GM21360 (cell line): ENCODE measurements at regions not wholly inside any gene's neighbourhood (a gene's known extent, or its start where the extent isn't known, plus 50 kb on each side); places are given as distances from the start of the nearest gene placed in this dataset.

Experiments
- ATAC-seq: cut with Tn5 transposase; IDR thresholded peaks from one replicate; pipeline ENCODE4 v1.9.1; 2021; ENCODE audit warnings: mild to moderate bottlenecking, moderate library complexity; ENCODE audit not compliant: unreplicated experiment

DNA sequence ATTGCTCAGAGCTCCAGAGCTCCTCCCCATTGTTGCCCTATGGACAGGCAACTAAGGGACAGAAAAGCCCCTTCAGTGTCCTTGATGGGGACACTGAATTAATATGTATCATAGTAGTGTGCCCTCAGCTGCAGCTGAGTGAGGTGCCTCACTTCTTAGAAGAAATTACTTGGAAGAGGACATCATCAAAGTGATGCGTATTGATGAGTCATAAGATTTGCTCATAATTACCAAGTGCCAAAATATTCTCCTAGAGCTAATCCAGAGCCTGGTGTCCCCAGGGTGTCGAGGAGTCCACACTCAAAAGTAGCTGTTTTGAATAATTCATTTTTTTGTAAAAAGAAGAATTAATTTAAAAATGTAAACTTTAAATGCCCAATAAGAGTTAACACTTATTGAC lies 200.7 kb upstream of the SEMA6D start:
- ATAC-seq: no peak

GRCh38 chr15:47516972-47517371 lies 200.3 kb upstream of the SEMA6D start:
- ATAC-seq: no peak

- no peak for ATAC-seq
Observed at GRCh38 chr15:47517737-47518136, 199.6 kb upstream of the SEMA6D start.

DNA sequence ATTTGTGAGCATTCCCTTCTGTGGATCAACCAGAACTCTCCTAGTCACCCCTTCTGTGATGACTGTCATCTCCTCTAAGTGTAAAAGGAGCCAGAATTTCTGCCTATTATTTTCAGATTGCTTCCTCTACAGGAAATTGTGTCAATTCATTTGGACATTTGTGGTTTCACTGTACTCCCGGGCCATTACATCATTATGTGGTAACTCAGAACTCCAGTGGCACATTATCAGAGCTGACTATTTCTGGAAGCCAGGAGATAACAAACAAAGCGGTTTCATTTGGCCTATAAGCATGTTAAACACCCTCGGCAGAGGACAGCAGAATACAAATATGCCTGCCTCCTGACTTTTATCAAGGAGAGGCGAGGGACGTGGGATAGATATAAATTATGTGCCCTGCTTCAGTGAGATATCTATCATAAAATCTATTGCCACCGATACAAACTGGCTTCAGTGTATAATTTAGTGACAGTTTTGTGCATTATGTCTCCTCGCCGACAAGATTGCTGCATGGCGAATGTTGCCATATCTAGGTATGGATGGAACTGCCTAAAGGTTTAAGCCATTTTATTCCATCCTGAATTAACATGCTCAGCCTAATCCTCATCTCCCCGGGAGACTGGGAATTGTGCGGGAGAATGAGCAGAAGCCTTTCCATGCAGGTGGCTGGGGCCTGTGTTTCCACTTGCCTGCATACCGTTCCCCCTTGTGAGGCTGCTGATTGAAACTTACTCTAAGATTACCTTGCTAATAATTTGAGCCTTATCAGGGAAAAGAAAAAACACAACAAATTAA lies 193.4 kb upstream of the SEMA6D start:
- ATAC-seq: no peak

GRCh38 chr15:47529241-47529640 lies 188.1 kb upstream of the SEMA6D start:
- ATAC-seq: no peak

DNA sequence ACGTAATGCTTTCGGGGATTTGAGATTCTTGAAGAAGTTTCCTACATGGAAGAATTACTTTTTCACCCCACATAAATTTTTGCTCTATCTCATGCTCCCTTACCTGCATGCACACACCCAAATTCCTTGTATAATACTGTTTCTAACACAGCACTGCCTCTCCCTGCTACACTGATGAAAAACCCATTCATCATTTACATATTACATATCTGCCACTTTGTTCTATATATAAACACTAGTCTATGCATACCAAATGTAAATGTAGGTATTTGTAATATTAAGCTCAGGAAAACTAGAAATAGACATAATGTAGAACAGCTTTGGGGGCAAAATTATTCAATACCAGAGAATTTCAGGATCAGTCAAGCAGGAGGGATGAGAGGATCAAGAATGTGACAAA lies 182.6 kb upstream of the SEMA6D start:
- no peak for ATAC-seq

DNA sequence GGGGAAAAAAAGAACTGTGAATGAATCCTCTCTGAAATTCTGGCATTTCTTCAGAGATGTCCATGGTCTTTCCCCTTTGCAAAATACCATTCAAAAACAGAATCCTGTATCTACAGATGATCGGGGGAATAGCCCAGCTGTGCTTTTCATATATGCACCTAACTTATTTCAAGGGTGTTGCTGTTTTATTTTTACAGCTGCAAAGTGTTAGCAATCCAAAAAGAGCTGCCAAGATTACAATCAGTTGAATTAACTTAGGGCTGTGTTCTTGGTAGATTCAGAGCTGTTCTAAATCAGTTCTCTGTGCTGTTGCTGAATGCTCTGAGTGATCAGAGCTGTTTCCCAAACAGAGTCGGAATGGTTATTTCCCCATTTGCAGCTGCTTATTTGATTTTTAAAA lies 175.7 kb upstream of the SEMA6D start:
- no peak for ATAC-seq

DNA sequence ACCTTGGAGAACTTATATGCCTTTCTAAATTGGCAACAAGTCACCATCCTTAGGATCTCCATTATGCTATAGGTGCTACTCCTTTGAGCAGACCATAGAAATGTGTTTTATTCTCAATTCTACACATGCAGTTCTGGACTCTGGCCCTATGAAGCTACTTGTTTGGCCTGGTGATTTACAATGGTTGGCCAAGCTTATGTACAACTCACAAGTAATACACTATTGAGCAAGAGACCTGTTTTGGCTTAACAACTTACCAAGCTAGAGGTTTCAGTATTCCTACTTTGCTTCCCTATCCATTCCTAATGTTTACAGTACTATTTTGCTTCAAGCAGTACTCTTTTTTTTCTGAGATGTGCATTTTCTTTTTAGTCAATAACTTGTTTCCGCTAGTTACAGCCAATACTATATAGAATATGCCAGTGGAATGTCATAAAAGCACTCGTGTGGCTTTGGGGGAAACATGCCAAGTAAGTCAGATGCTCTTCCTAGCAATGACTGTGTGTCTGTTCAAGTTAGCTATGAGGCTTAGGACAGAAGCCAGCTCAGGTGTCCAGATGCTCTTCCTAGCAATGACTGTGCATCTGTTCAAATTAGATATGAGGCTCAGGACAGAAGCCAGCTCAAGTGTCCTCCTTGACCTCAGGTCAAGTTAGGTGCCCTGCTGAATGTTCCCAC lies 174.9 kb upstream of the SEMA6D start:
- ATAC-seq: no peak

DNA sequence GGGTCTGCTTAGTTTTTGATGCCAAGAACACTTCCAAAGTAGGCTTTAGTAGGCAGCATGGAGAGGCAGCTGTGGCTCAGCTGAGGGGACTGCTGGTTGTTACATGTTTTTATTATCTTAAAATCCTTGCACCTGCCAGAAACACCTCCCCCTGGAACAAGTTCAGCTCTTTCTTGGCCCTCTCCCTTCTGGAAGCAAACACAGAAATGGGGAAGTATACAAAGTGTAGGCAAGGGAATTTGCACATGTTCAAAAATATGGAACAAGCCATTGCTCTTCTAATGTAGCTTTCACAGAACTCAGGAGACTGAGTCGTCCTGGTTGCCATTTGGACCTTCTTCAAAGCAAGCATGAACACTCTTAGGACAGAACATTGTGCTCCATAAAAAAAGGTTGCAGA lies 169.1 kb upstream of the SEMA6D start:
- ATAC-seq: no peak

DNA sequence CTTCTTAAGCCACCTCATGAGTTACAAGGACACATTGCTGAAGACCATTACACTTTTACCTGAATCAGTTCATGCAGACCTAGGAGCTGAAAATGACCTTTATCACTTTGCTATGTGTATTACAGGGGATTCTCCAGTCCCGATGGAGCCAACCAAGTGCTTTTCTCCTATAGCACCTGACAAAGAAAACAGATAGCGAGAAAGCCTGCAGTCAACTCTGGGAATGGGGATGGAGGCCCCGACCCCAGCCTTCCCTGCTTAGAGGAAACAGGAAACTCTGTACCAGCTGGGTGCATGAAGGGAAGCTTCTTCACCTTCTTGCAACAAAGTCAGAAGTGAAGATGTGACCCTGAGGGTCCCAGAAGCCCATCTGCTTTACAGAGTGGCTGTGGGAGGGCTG lies 168.3 kb upstream of the SEMA6D start:
- ATAC-seq: no peak

- ATAC-seq: no peak
Observed at GRCh38 chr15:47551079-47551478, 166.2 kb upstream of the SEMA6D start.

- ATAC-seq: no peak
Observed at GRCh38 chr15:47551546-47551945, 165.8 kb upstream of the SEMA6D start.

DNA sequence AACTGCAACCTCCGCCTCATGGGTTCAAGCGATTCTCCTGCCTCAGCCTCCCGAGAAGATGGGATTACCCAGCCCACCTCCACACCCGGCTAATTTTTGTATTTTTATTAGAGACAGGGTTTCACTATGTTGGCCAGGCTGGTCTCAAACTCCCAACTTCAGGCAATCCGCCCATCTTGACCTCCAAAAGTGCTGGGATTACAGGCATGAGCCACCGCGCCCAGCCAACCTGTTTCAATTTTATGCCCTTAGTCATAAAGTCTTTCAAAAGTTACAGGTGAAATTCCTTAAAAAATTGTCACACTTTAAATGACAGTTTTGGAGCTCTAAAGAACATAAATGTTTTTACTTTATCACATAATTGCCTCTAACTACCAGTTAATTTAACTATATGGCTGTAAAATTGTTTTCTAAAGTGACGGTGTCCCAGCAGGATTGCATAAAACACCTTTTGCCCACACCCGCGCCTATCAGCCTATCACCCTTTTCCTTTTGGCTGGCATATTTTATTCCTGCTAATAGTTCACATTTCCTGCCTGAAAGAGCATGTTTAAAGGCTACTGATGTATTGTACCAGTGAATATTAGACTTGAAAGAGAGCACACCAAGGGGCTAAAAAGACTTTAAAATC lies 164.2 kb upstream of the SEMA6D start:
- ATAC-seq: no peak

DNA sequence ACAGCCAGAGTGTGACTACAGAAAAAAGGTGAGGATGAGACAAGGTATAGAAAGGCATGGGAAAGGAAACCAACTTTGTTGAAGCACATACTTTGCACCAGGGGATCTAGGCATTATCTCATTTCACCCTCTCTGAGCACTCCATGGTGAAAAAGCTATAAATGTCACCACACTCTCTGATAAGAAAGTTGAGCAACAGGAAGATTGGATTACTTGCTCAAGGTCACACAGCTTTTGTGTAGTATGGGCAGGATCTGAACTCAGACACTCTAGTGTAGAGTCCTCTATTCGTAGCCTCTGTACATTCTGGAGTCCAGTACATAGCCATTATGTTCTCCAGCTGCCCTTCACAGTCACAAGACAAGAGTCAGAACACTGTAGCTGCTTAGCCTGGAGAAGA lies 163.4 kb upstream of the SEMA6D start:
- ATAC-seq: no peak

DNA sequence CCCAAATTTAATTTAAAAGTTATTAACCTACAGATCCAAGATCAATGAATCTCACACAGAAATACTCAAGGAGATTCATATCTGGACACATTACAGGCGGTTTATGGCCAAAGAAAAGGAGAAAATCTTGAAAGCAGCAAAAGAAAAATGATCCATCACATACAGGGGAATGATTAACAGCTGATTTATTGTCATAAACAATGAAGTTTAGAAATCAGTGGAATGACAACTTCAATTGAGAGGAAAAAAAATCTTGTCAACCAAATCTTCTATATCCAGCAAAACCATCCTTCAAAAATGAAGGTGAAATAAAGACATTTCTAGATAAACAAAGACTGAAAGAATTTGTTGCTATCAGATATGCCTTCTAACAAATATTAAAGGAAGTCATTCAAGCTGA lies 156.2 kb upstream of the SEMA6D start:
- no peak for ATAC-seq

DNA sequence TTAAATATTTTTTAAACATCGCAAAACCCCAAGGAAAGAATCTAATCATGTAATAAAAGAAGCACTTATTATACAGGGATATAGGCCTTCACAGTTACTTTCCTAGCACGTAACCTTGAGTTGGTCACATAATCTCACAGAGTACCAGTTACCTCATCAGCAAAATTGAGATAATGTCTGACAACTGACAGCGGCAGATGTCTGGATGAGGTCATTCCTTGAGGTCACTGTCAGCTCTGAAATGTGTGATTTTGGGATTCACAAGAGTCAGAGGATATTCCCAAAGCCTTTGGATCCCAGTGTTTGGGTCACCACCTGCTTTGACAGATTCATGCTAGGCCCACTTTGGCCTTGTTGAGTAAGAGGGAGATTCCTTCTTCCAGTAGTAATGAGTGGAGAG lies 151.4 kb upstream of the SEMA6D start:
- ATAC-seq: no peak

- no peak for ATAC-seq
Observed at GRCh38 chr15:47566610-47567009, 150.7 kb upstream of the SEMA6D start.

- ATAC-seq: no peak
Observed at GRCh38 chr15:47568030-47568429, 149.3 kb upstream of the SEMA6D start.

GRCh38 chr15:47570044-47570443 lies 147.3 kb upstream of the SEMA6D start:
- ATAC-seq: no peak

- ATAC-seq: no peak
Observed at GRCh38 chr15:47570451-47570850, 146.9 kb upstream of the SEMA6D start.

GRCh38 chr15:47570881-47571640 lies 146.2 kb upstream of the SEMA6D start:
- ATAC-seq: no peak
